ENCODE measurements at regions not wholly inside any gene's neighbourhood (a gene's known extent, or its start where the extent isn't known, plus 50 kb on each side); places are given as distances from the start of the nearest gene placed in this dataset.

GRCh38 chr20:62550087-62550632, 74.4 kb upstream of the GATA5 start:
- H4K20me1 ChIP-seq (ENCODE audit: insufficient read depth, low read length) = no peaks in the 10 kb centered on the region
- H3K27ac ChIP-seq (ENCODE audit: low read length) = no peak overlapping the region
- no peak overlapping the region for H3K9ac ChIP-seq (ENCODE audit: low read length)
- peaks cover 98% of the 10 kb centered on the region for H3K27me3 ChIP-seq (replicated peaks; ENCODE audit: insufficient read depth, low read length)
- no peak overlapping the region for H3K4me3 ChIP-seq (ENCODE audit: low read length)
- H3K79me2 ChIP-seq (ENCODE audit: low read length) = no peaks in the 10 kb centered on the region
- no peaks in the 10 kb centered on the region for H3K9me2 ChIP-seq (replicated peaks; ENCODE audit: insufficient read depth, low read length)
- TF ChIP-seq CTCF (IDR thresholded peaks at IDR 0.05; ENCODE audit: low read length) = no peak
- no peak for TF ChIP-seq EZH2 (optimal IDR thresholded peaks at IDR 0.05; ENCODE audit: low read depth, low read length)
- TF ChIP-seq EZH2phosphoT487 (IDR thresholded peaks at IDR 0.05; ENCODE audit: low read length) = no peak
- no peak overlapping the region for H3K4me2 ChIP-seq (ENCODE audit: low read depth, low read length)
- no peaks in the 10 kb centered on the region for H3K9me3 ChIP-seq (replicated peaks; ENCODE audit: insufficient read depth, low read length)
- no peaks in the 10 kb centered on the region for H3K36me3 ChIP-seq (replicated peaks; ENCODE audit: insufficient read depth, low read length)
- DNase-seq = no peak
- H2AFZ ChIP-seq (ENCODE audit: low read length) = no peak overlapping the region
- H3K4me1 ChIP-seq (ENCODE audit: low read length) = no peaks in the 10 kb centered on the region
- no peaks in the 10 kb centered on the region for H3F3A ChIP-seq (ENCODE audit: insufficient read depth, low read length)

- no peaks in the 10 kb centered on the region for H3K9me3 ChIP-seq (replicated peaks; ENCODE audit: insufficient read depth, low read length)
- H3K79me2 ChIP-seq (ENCODE audit: low read length) = no peaks in the 10 kb centered on the region
- H3K9me2 ChIP-seq (replicated peaks; ENCODE audit: insufficient read depth, low read length) = no peaks in the 10 kb centered on the region
- H2AFZ ChIP-seq (ENCODE audit: low read length) = no peak overlapping the region
- peaks cover 98% of the 10 kb centered on the region for H3K27me3 ChIP-seq (replicated peaks; ENCODE audit: insufficient read depth, low read length)
- DNase-seq = no peak
- H3K9ac ChIP-seq (ENCODE audit: low read length) = no peak overlapping the region
- TF ChIP-seq EZH2phosphoT487 (IDR thresholded peaks at IDR 0.05; ENCODE audit: low read length) (no peak), EZH2 (optimal IDR thresholded peaks at IDR 0.05; ENCODE audit: low read depth, low read length) (peak; percentile 93), CTCF (IDR thresholded peaks at IDR 0.05; ENCODE audit: low read length) (no peak)
- no peaks in the 10 kb centered on the region for H4K20me1 ChIP-seq (ENCODE audit: insufficient read depth, low read length)
- H3K4me1 ChIP-seq (ENCODE audit: low read length) = no peaks in the 10 kb centered on the region
- H3K36me3 ChIP-seq (replicated peaks; ENCODE audit: insufficient read depth, low read length) = no peaks in the 10 kb centered on the region
- H3K27ac ChIP-seq (ENCODE audit: low read length) = no peak overlapping the region
- no peak overlapping the region for H3K4me2 ChIP-seq (ENCODE audit: low read depth, low read length)
- H3K4me3 ChIP-seq (ENCODE audit: low read length) = no peak overlapping the region
- no peaks in the 10 kb centered on the region for H3F3A ChIP-seq (ENCODE audit: insufficient read depth, low read length)
These were observed 75.9 kb upstream of the GATA5 start for GRCh38 chr20:62551407-62552323.

GRCh38 chr20:62552613-62553012, 76.8 kb upstream of the GATA5 start:
- Histone ChIP-seq H3F3A (ENCODE audit: insufficient read depth, low read length) (no peaks in the 10 kb centered on the region), H3K9me2 (replicated peaks; ENCODE audit: insufficient read depth, low read length) (no peaks in the 10 kb centered on the region), H3K9ac (ENCODE audit: low read length) (no peak overlapping the region), H3K36me3 (replicated peaks; ENCODE audit: insufficient read depth, low read length) (no peaks in the 10 kb centered on the region), H3K4me3 (ENCODE audit: low read length) (no peak overlapping the region), H3K9me3 (replicated peaks; ENCODE audit: insufficient read depth, low read length) (no peaks in the 10 kb centered on the region), H3K4me1 (ENCODE audit: low read length) (no peaks in the 10 kb centered on the region), H3K4me2 (ENCODE audit: low read depth, low read length) (no peak overlapping the region), H4K20me1 (ENCODE audit: insufficient read depth, low read length) (no peaks in the 10 kb centered on the region), H2AFZ (ENCODE audit: low read length) (no peak overlapping the region), H3K79me2 (ENCODE audit: low read length) (no peaks in the 10 kb centered on the region), H3K27ac (ENCODE audit: low read length) (no peak overlapping the region), H3K27me3 (replicated peaks; ENCODE audit: insufficient read depth, low read length) (peaks cover 98% of the 10 kb centered on the region)
- no peak for TF ChIP-seq EZH2phosphoT487 (IDR thresholded peaks at IDR 0.05; ENCODE audit: low read length)
- peak; percentile 55 for TF ChIP-seq EZH2 (optimal IDR thresholded peaks at IDR 0.05; ENCODE audit: low read depth, low read length)
- no peak for DNase-seq
